ENCODE measurements at regions not wholly inside any gene's neighbourhood (a gene's known extent, or its start where the extent isn't known, plus 50 kb on each side); places are given as distances from the start of the nearest gene placed in this dataset.

DNA sequence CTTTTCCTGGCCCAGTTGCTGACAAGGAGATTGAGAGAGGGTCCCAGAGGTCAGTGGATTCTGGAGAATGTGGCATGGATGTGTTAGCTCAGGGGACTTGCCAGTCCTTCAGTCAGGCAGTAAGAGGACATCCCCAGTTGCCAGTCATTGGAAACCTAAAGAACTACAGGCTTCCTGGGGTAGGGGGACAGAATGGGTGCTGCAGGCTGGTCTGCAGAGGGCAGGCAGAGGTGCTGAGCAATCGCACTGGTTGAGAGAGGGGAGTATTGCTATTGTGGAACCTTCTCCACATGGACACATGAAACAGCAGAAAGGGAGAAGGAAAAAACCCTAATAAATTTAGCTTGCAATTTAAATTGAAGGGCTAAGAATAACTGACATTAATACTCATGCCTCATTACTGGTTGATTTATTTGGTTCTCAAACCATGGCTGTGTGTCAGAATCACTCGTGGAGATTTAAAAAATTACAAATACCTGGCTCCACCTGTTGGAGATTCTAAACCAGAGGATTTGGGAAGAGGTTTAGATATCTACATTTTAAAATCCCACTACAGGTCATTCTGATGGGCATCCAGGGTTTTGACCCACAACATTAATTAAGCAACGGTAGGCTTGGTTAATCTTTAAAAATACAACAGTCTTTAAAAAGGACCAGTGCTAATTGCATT lies 71.2 kb upstream of the SLC38A2 start:
- TF ChIP-seq EP300 (IDR thresholded peaks at IDR 0.05) (no peak), POLR2A (IDR thresholded peaks at IDR 0.05) (no peak)
- TF ChIP-seq, protein P1, sequence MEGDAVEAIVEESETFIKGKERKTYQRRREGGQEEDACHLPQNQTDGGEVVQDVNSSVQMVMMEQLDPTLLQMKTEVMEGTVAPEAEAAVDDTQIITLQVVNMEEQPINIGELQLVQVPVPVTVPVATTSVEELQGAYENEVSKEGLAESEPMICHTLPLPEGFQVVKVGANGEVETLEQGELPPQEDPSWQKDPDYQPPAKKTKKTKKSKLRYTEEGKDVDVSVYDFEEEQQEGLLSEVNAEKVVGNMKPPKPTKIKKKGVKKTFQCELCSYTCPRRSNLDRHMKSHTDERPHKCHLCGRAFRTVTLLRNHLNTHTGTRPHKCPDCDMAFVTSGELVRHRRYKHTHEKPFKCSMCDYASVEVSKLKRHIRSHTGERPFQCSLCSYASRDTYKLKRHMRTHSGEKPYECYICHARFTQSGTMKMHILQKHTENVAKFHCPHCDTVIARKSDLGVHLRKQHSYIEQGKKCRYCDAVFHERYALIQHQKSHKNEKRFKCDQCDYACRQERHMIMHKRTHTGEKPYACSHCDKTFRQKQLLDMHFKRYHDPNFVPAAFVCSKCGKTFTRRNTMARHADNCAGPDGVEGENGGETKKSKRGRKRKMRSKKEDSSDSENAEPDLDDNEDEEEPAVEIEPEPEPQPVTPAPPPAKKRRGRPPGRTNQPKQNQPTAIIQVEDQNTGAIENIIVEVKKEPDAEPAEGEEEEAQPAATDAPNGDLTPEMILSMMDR (IDR thresholded peaks at IDR 0.05): no peak

Measured in upper lobe of left lung (tissue), 4 donors.